ENCODE measurements at regions not wholly inside any gene's neighbourhood (a gene's known extent, or its start where the extent isn't known, plus 50 kb on each side); places are given as distances from the start of the nearest gene placed in this dataset.

GRCh38 chr4:179855469-179855868, 2387.7 kb upstream of the TENM3 start:
- TF ChIP-seq, protein P1, sequence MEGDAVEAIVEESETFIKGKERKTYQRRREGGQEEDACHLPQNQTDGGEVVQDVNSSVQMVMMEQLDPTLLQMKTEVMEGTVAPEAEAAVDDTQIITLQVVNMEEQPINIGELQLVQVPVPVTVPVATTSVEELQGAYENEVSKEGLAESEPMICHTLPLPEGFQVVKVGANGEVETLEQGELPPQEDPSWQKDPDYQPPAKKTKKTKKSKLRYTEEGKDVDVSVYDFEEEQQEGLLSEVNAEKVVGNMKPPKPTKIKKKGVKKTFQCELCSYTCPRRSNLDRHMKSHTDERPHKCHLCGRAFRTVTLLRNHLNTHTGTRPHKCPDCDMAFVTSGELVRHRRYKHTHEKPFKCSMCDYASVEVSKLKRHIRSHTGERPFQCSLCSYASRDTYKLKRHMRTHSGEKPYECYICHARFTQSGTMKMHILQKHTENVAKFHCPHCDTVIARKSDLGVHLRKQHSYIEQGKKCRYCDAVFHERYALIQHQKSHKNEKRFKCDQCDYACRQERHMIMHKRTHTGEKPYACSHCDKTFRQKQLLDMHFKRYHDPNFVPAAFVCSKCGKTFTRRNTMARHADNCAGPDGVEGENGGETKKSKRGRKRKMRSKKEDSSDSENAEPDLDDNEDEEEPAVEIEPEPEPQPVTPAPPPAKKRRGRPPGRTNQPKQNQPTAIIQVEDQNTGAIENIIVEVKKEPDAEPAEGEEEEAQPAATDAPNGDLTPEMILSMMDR (IDR thresholded peaks at IDR 0.05; ENCODE audit: control insufficient read depth, insufficient read depth, low read depth, low read length, missing control alignments): no peak
- no peak overlapping the region for H3K4me3 ChIP-seq (ENCODE audit: control insufficient read depth, low read depth, low read length)
- no peak for DNase-seq (ENCODE audit: low read depth)

DNA sequence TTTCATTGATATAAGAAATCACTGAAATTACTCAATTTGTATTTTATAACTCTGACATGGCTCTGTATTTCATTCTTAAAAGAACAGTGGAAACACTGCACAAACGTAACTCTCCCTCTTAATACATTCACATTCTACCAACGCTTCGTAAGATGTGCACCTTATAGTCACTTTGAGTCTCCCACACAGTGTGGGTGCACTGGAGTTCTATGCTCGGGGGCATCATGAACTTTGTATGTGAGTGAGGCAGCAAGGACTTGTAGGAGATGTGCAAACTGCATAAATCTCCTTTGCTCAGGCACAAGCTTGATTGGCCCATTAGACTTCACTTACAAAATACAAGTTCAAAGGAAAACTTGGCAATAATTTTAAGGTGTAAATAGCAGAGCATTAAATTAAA, 2385.0 kb upstream of the TENM3 start:
- no peak overlapping the region for H3K4me3 ChIP-seq (ENCODE audit: control insufficient read depth, low read depth, low read length)
- DNase-seq (ENCODE audit: low read depth): no peak
- TF ChIP-seq, protein P1 (IDR thresholded peaks at IDR 0.05; ENCODE audit: control insufficient read depth, insufficient read depth, low read depth, low read length, missing control alignments): no peak

DNA sequence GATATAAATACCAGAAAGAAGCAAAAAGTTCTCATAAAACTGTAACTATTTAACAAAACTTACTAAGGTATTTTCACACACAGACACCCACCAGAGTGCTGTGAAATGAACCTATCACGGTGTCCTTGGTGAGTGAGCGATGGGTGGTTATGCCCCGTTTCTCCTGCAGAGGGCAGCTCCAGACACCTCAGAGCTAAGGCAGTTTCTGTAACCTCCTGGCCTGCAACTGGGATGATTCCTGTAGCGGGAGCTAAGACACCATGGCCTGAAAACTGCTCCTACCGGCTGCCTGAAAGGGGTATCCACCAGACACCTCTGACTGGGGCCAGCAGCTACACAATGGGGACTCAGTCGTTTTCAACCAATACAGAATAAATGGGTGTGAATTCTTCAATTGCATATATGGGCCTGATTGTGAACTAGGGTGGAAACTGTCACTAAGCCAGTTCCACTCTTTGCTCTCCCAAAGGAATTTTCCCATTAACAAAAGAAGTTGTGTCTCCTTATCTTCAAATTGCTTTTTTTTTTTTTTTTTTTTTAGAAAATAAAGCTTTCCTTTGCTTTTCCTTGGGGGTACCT, 2375.8 kb upstream of the TENM3 start:
- TF ChIP-seq, protein P1 (IDR thresholded peaks at IDR 0.05; ENCODE audit: control insufficient read depth, insufficient read depth, low read depth, low read length, missing control alignments): peak; percentile 6
- H3K4me3 ChIP-seq (ENCODE audit: control insufficient read depth, low read depth, low read length): no peak overlapping the region
- no peak for DNase-seq (ENCODE audit: low read depth)

GRCh38 chr4:179871726-179872125, 2371.5 kb upstream of the TENM3 start:
- TF ChIP-seq, protein P1 (IDR thresholded peaks at IDR 0.05; ENCODE audit: control insufficient read depth, insufficient read depth, low read depth, low read length, missing control alignments): no peak
- no peak for DNase-seq (ENCODE audit: low read depth)
- H3K4me3 ChIP-seq (ENCODE audit: control insufficient read depth, low read depth, low read length): no peak overlapping the region

DNA sequence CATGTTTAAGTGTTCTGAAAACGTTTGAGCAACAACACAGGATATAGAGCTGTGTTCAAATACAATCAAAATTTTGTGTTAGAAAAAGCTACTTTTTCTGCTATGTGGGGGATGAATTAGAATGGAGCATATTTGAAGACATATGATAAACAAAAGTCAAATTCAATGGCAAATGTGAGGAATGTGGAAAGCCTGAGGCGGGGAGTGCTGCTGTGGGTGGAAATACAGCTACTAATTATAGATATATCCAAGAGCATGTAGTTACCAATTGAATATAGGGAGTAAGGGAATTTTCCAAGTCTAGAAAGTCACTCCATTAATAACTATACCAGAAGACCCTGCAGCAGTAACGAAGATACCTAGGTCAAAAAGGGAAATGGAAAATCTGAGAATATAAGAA, 2370.4 kb upstream of the TENM3 start:
- TF ChIP-seq, protein P1 (IDR thresholded peaks at IDR 0.05; ENCODE audit: control insufficient read depth, insufficient read depth, low read depth, low read length, missing control alignments): no peak
- no peak overlapping the region for H3K4me3 ChIP-seq (ENCODE audit: control insufficient read depth, low read depth, low read length)
- no peak for DNase-seq (ENCODE audit: low read depth)

DNA sequence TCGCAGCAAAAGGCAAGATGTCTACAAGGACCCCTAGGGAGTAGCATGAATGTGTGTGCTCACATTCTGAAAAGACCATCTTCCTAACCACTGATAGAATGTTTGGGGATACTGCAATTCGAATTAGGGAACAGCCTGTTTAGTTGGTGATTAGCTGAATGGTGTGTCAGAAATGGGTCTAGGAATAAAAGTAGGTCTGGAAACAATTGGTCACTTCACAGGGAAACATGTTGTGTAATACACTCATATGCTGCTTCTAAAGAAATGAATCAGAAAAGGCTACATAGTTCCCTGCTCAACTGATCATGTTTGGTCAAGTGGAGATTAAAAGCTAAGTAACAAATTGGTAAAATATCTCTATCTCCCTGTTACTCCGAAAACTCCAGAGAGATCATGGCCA, 2362.4 kb upstream of the TENM3 start:
- no peak overlapping the region for H3K4me3 ChIP-seq (ENCODE audit: control insufficient read depth, low read depth, low read length)
- no peak for DNase-seq (ENCODE audit: low read depth)
- TF ChIP-seq, protein P1 (IDR thresholded peaks at IDR 0.05; ENCODE audit: control insufficient read depth, insufficient read depth, low read depth, low read length, missing control alignments): no peak

All from AG09309 (cell line).